Stomach (tissue), 4 donors: ENCODE measurements at regions not wholly inside any gene's neighbourhood (a gene's known extent, or its start where the extent isn't known, plus 50 kb on each side); places are given as distances from the start of the nearest gene placed in this dataset.

Source experiments
- EP300 ChIP-seq: sonication (generic); formaldehyde crosslinking; IDR thresholded peaks from one replicate; pipeline ENCODE4 v1.6.1; 2017; ENCODE audit warnings: antibody characterized with exemption
- TF ChIP-seq, protein P1 (sequence below), 7 experiments: fragments of 450-650 bp in 4 of 7; fragments of 200-600 bp in 3 of 7; sonication (generic) in 3 of 7; IDR thresholded peaks; one replicate each; pipeline ENCODE4 v1.5.1; 2016 to 2019; ENCODE audit warnings: antibody characterized with exemption in 7 of 7, control low read depth in 2 of 7, mild to moderate bottlenecking in 1 of 7

DNA sequence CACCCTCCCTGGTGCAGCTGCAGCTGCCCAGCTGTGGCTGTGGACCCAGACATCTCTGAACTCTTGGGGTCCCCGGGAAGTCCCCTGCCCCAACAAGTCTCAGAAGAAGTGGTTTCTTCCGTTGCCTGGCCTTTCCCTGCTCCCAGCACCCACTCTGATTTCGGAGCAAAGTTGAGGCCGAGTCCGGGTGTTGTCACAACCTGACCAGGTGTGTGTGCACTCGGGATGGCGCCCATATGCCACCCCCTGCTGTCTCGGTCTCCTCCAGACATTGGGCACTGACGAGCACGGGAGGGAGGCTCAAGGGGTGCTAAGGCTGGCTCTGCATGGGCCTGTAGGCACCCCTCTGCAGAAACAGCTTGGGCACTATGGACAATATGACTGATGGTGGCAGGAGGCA is 1055.3 kb downstream of the REEP3 start:
- TF ChIP-seq, protein P1, sequence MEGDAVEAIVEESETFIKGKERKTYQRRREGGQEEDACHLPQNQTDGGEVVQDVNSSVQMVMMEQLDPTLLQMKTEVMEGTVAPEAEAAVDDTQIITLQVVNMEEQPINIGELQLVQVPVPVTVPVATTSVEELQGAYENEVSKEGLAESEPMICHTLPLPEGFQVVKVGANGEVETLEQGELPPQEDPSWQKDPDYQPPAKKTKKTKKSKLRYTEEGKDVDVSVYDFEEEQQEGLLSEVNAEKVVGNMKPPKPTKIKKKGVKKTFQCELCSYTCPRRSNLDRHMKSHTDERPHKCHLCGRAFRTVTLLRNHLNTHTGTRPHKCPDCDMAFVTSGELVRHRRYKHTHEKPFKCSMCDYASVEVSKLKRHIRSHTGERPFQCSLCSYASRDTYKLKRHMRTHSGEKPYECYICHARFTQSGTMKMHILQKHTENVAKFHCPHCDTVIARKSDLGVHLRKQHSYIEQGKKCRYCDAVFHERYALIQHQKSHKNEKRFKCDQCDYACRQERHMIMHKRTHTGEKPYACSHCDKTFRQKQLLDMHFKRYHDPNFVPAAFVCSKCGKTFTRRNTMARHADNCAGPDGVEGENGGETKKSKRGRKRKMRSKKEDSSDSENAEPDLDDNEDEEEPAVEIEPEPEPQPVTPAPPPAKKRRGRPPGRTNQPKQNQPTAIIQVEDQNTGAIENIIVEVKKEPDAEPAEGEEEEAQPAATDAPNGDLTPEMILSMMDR (IDR thresholded peaks at IDR 0.05) = no peak
- no peak for TF ChIP-seq EP300
